Skeletal muscle tissue (tissue), 3 donors: ENCODE measurements at regions not wholly inside any gene's neighbourhood (a gene's known extent, or its start where the extent isn't known, plus 50 kb on each side); places are given as distances from the start of the nearest gene placed in this dataset.

Experiments used
- H3K27ac ChIP-seq: one replicate; pipeline ENCODE4 v1.7.0; 2013; ENCODE audit warnings: mild to moderate bottlenecking, low read depth, low read length, inconsistent platforms
- H3K27me3 ChIP-seq, 3 donors: one replicate each; pipeline ENCODE4 v1.7.0; 2013; ENCODE audit warnings: low read length in 3 of 3; ENCODE audit not compliant: control insufficient read depth in 3 of 3, insufficient read depth in 3 of 3
- H3K36me3 ChIP-seq, 3 donors: one replicate each; pipeline ENCODE4 v1.7.0; 2013; ENCODE audit warnings: low read length in 3 of 3; ENCODE audit not compliant: control insufficient read depth in 3 of 3, insufficient read depth in 3 of 3
- H3K4me1 ChIP-seq, 3 donors: one replicate each; pipeline ENCODE4 v1.7.0; 2013; ENCODE audit warnings: low read length in 3 of 3, mild to moderate bottlenecking in 3 of 3; ENCODE audit not compliant: control insufficient read depth in 3 of 3, insufficient read depth in 3 of 3
- H3K4me3 ChIP-seq, 3 donors: one replicate each; pipeline ENCODE4 v1.7.0; 2013; ENCODE audit warnings: low read length in 3 of 3
- H3K9ac ChIP-seq, 3 donors: one replicate each; pipeline ENCODE4 v1.7.0; 2013; ENCODE audit warnings: low read length in 3 of 3, mild to moderate bottlenecking in 3 of 3, moderate library complexity in 2 of 3, low read depth in 1 of 3
- H3K9me3 ChIP-seq, 3 donors: one replicate each; pipeline ENCODE4 v1.7.0; 2013; ENCODE audit warnings: low read length in 3 of 3; ENCODE audit not compliant: control insufficient read depth in 3 of 3
- donor health status: Osteomylitis.

DNA sequence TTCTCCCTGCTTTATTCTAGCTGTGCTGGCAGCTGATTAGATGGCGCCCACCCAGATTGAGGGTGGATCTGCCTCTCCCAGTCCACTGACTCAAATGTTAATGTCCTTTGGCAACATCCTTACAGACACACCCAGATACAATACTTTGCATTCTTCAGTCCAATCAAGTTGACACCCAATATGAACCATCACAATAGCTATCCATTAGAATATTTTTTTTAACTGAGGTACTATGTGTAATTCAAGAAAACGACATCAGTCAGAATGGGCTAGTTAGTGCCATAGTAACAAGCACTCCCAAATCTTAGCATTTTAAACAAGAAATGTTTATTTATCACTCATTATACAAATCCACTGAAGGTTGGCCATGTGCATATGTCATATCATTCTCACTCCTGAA is 723.1 kb downstream of the NR2F2 start:
- H3K27me3 ChIP-seq, result no peaks in the 10 kb centered on the region
- no peak overlapping the region for H3K9ac ChIP-seq
- no peak overlapping the region for H3K4me3 ChIP-seq
- no peak overlapping the region for H3K27ac ChIP-seq
- H3K9me3 ChIP-seq, result no peaks in the 10 kb centered on the region
- H3K36me3 ChIP-seq, result no peaks in the 10 kb centered on the region
- no peaks in the 10 kb centered on the region for H3K4me1 ChIP-seq

GRCh38 chr15:97057503-97057902 is 727.0 kb downstream of the NR2F2 start:
- Histone ChIP-seq H3K4me1 (no peaks in the 10 kb centered on the region), H3K36me3 (no peaks in the 10 kb centered on the region), H3K9me3 (no peaks in the 10 kb centered on the region), H3K27ac (no peak overlapping the region), H3K9ac (no peak overlapping the region), H3K27me3 (no peaks in the 10 kb centered on the region), H3K4me3 (no peak overlapping the region)

- H3K4me1 ChIP-seq, result no peaks in the 10 kb centered on the region
- no peaks in the 10 kb centered on the region for H3K27me3 ChIP-seq
- no peak overlapping the region for H3K27ac ChIP-seq
- H3K36me3 ChIP-seq, result no peaks in the 10 kb centered on the region
- H3K4me3 ChIP-seq, result no peak overlapping the region
- no peak overlapping the region for H3K9ac ChIP-seq
- no peaks in the 10 kb centered on the region for H3K9me3 ChIP-seq
Measured at GRCh38 chr15:97059281-97059680, 728.8 kb downstream of the NR2F2 start.

DNA sequence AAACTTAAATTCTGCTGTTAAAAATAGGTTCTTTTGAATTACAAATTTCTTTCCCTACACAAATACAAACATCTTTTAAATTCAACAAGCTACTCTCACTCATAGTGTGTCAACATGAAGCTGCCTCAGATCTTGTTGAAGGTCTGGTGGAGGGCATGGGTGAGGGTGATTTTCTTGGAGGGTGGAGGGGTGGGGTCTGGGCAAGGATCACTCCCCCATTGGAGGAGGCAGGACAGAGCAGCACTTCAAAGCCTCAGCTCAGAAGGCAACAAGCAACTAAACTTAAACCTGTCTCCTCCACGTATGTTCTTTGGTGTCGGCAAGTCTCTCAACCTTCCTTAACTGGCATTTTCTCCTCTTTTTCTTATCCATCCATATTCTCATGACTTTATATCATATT is 730.9 kb downstream of the NR2F2 start:
- Histone ChIP-seq H3K36me3 (no peaks in the 10 kb centered on the region), H3K9me3 (no peaks in the 10 kb centered on the region), H3K4me1 (no peaks in the 10 kb centered on the region), H3K27ac (no peak overlapping the region), H3K27me3 (no peaks in the 10 kb centered on the region), H3K4me3 (no peak overlapping the region), H3K9ac (no peak overlapping the region)

GRCh38 chr15:97071668-97072067 is 741.2 kb downstream of the NR2F2 start:
- Histone ChIP-seq H3K4me1 (no peaks in the 10 kb centered on the region), H3K36me3 (no peaks in the 10 kb centered on the region), H3K4me3 (no peak overlapping the region), H3K27ac (no peak overlapping the region), H3K27me3 (no peaks in the 10 kb centered on the region), H3K9me3 (peaks cover 0 to 4% (median 3%) of the 10 kb centered on the region in 3 donors), H3K9ac (no peak overlapping the region)

GRCh38 chr15:97072545-97072944 is 742.0 kb downstream of the NR2F2 start:
- H3K36me3 ChIP-seq, result no peaks in the 10 kb centered on the region
- no peak overlapping the region for H3K4me3 ChIP-seq
- no peaks in the 10 kb centered on the region for H3K27me3 ChIP-seq
- H3K4me1 ChIP-seq, result no peaks in the 10 kb centered on the region
- H3K9me3 ChIP-seq, result peaks cover 0 to 4% (median 3%) of the 10 kb centered on the region in 3 donors
- H3K27ac ChIP-seq, result no peak overlapping the region
- no peak overlapping the region for H3K9ac ChIP-seq

GRCh38 chr15:97076011-97076410 is 745.5 kb downstream of the NR2F2 start:
- H3K4me1 ChIP-seq, result no peaks in the 10 kb centered on the region
- H3K27me3 ChIP-seq, result peaks cover 0 to 5% (median 0%) of the 10 kb centered on the region in 3 donors
- H3K36me3 ChIP-seq, result no peaks in the 10 kb centered on the region
- peaks cover 0 to 4% (median 3%) of the 10 kb centered on the region in 3 donors for H3K9me3 ChIP-seq
- H3K9ac ChIP-seq, result no peak overlapping the region
- no peak overlapping the region for H3K27ac ChIP-seq
- no peak overlapping the region for H3K4me3 ChIP-seq

- no peaks in the 10 kb centered on the region for H3K4me1 ChIP-seq
- H3K27me3 ChIP-seq, result peaks cover 0 to 5% (median 0%) of the 10 kb centered on the region in 3 donors
- no peaks in the 10 kb centered on the region for H3K36me3 ChIP-seq
- H3K9me3 ChIP-seq, result peaks cover 0 to 4% (median 3%) of the 10 kb centered on the region in 3 donors
- no peak overlapping the region for H3K9ac ChIP-seq
- no peak overlapping the region for H3K4me3 ChIP-seq
- no peak overlapping the region for H3K27ac ChIP-seq
Measured at GRCh38 chr15:97077975-97078374, 747.5 kb downstream of the NR2F2 start.

DNA sequence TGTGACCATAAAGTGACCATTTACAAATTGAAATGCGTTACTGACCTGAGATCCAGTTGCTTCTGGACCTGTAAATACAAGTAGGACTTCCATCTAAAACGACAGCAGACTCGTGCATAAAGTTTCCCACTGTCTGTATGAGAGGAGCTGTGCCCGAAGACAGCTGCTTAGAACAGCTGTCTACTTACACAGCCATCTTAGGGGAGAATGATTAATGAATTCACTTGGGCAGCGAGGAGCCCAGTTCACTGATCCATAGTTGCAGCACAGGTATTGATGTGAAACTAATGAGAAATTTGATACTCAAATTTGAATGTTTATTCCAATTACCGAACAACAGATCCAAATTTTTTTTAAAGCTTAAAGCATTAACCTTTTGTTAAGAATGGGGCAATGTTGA is 748.1 kb downstream of the NR2F2 start:
- Histone ChIP-seq H3K36me3 (no peaks in the 10 kb centered on the region), H3K4me1 (no peaks in the 10 kb centered on the region), H3K9me3 (peaks cover 0 to 4% (median 3%) of the 10 kb centered on the region in 3 donors), H3K27ac (no peak overlapping the region), H3K4me3 (no peak overlapping the region), H3K27me3 (peaks cover 0 to 5% (median 2%) of the 10 kb centered on the region in 3 donors), H3K9ac (no peak overlapping the region)

- H3K27me3 ChIP-seq, result peaks cover 0 to 5% (median 2%) of the 10 kb centered on the region in 3 donors
- H3K4me1 ChIP-seq, result no peaks in the 10 kb centered on the region
- H3K4me3 ChIP-seq, result no peak overlapping the region
- H3K9me3 ChIP-seq, result no peaks in the 10 kb centered on the region
- H3K27ac ChIP-seq, result no peak overlapping the region
- no peaks in the 10 kb centered on the region for H3K36me3 ChIP-seq
- no peak overlapping the region for H3K9ac ChIP-seq
Measured at GRCh38 chr15:97081666-97082226, 751.2 kb downstream of the NR2F2 start.
